ENCODE measurements at regions not wholly inside any gene's neighbourhood (a gene's known extent, or its start where the extent isn't known, plus 50 kb on each side); places are given as distances from the start of the nearest gene placed in this dataset.

DNA sequence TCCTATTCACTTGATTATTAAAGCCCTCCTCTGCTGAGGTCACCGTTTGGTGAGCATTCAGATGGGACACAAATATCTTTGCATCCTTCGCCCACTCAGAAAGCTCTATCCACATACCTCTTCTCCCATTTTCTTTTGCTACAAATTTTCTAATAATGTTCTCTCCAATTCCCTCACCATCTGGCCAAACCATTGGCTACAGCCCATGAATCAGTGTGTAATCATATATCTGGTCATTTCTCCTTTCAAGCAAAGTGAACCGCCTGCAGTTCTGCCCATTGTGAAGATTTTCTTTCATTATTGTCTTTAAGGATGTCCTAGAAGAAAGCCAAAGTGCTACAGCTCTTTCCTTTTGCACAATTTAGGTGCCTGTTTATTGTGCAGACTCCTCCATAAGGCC is 54.2 kb upstream of the DAPK1 start:
- Histone ChIP-seq H3K36me3 (ENCODE audit: insufficient read depth, low read depth, low read length) (no peaks in the 10 kb centered on the region), H3K4me1 (ENCODE audit: insufficient read depth, low read length) (no peaks in the 10 kb centered on the region), H3K9me3 (ENCODE audit: insufficient read depth, low read depth, low read length) (no peaks in the 10 kb centered on the region)

DNA sequence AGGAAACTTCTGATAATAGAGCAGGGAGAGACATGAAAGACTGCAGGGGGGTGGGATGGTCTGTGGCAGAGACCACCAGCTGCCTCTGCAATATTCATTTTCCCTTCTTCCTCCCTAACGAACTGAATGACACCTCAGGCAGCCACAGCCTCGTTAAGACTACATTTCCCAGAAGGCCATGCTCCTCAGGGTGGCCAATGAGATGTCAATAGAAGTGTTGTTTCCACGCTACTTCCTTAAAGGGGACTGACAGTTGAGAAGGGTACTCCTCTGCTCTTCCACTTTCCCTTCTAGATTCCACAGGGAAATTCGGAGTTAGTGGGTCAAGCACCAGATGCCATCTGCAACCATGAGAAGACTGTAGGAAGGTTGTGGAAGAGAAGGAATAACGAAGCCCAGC is 52.0 kb upstream of the DAPK1 start:
- Histone ChIP-seq H3K4me1 (ENCODE audit: insufficient read depth, low read length) (no peaks in the 10 kb centered on the region), H3K4me3 (ENCODE audit: low read length) (peak overlapping the region; percentile 14; the same call in 1 of the 2 replicates)

More for the DNA sequence above, 54.2 kb upstream of the DAPK1 start:
- H3K27me3 ChIP-seq (ENCODE audit: insufficient read depth, low read length), result no peaks in the 10 kb centered on the region
- H3K4me3 ChIP-seq (ENCODE audit: low read length), result no peak overlapping the region
- H3K9ac ChIP-seq (ENCODE audit: low read depth, low read length), result no peak overlapping the region
- no peak overlapping the region for H3K27ac ChIP-seq (ENCODE audit: low read length)

DNA sequence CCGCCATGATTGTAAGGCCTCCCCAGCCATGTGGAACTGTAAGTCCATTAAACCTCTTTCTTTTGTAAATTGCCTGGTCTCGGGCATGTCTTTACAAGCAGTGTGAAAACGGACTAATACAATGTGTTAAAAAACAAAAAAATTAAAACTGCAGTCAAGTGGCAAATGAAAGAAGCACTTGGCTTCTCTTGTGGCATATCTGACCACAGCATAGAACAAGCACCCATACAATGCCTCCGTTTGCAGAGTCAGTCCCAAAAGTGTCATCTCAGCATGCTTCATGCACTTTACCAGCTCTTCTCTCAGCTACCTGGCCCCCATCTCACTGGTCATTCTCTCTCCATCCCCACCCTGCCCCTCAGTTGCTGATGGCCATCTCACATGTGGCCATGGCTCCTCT is 51.1 kb upstream of the DAPK1 start:
- no peaks in the 10 kb centered on the region for H3K4me1 ChIP-seq (ENCODE audit: insufficient read depth, low read length)
- no peaks in the 10 kb centered on the region for H3K27me3 ChIP-seq (ENCODE audit: insufficient read depth, low read length)
- H3K4me3 ChIP-seq (ENCODE audit: low read length), result no peak overlapping the region
- no peak overlapping the region for H3K9ac ChIP-seq (ENCODE audit: low read depth, low read length)
- H3K36me3 ChIP-seq (ENCODE audit: insufficient read depth, low read depth, low read length), result no peaks in the 10 kb centered on the region
- no peak overlapping the region for H3K27ac ChIP-seq (ENCODE audit: low read length)
- H3K9me3 ChIP-seq (ENCODE audit: insufficient read depth, low read depth, low read length), result no peaks in the 10 kb centered on the region

More for the DNA sequence above, 52.0 kb upstream of the DAPK1 start:
- no peaks in the 10 kb centered on the region for H3K9me3 ChIP-seq (ENCODE audit: insufficient read depth, low read depth, low read length)
- no peaks in the 10 kb centered on the region for H3K27me3 ChIP-seq (ENCODE audit: insufficient read depth, low read length)
- no peak overlapping the region for H3K27ac ChIP-seq (ENCODE audit: low read length)
- H3K9ac ChIP-seq (ENCODE audit: low read depth, low read length), result no peak overlapping the region
- H3K36me3 ChIP-seq (ENCODE audit: insufficient read depth, low read depth, low read length), result no peaks in the 10 kb centered on the region

DNA sequence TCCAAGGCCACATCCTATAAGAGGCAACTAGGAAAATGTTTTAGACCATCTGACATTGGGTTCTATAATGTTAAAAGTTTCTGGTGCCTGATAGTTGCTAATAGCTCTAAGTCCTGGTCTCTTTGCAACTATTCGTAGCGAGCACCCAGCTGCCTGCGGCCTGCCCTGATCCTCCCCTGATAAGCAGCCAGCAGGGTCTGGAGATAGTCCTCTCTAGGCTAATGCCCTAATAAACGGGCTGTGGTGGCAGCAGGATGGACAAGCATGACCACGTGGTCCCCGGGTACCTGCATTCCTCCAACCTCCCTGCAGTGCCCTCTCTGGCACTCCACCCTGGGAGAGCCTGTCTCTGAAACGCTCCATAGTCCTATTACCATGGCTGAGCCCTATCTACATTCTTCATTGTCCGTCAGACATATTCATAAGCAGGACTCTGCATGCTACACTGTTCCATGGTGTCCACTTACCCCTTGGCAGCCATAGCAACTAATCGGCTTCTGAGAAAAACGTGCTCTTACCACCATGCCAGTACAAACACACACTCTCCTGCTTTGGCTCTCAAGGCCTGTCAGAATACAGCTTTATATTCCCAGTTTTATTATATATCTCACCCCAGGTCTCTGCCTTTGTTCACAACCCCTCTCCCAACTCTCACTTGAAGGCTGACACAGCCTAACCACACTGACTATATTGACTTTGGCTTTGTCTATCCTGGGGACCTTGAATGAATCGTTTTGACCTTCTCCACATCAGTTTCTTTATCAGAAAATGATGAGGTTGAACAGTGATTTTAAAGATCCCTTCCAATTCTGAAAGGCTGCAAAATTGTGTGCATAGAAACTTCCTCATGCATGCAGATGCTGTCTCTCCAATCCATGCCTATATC is 49.9 kb upstream of the DAPK1 start:
- Histone ChIP-seq H3K27me3 (ENCODE audit: insufficient read depth, low read length) (no peaks in the 10 kb centered on the region), H3K36me3 (ENCODE audit: insufficient read depth, low read depth, low read length) (no peaks in the 10 kb centered on the region), H3K4me3 (ENCODE audit: low read length) (no peak overlapping the region), H3K9me3 (ENCODE audit: insufficient read depth, low read depth, low read length) (no peaks in the 10 kb centered on the region), H3K4me1 (ENCODE audit: insufficient read depth, low read length) (no peaks in the 10 kb centered on the region), H3K27ac (ENCODE audit: low read length) (no peak overlapping the region), H3K9ac (ENCODE audit: low read depth, low read length) (no peak overlapping the region)

All from iPS-20b (cell line).